HFF-Myc (cell line): ENCODE measurements at regions not wholly inside any gene's neighbourhood (a gene's known extent, or its start where the extent isn't known, plus 50 kb on each side); places are given as distances from the start of the nearest gene placed in this dataset.

Source experiments
- DNase-seq: peaks from one replicate; pipeline ENCODE4 v3.0.0-alpha.2; 2011; ENCODE audit warnings: low read depth; ENCODE audit errors: extremely low read depth
- H3K4me3 ChIP-seq: replicated peaks from 2 replicates; pipeline ENCODE4 v1.5.1; 2011; ENCODE audit warnings: low read depth, mild to moderate bottlenecking, control low read depth, low read length
- TF ChIP-seq, protein P1 (sequence below): IDR thresholded peaks from 2 replicates; pipeline ENCODE4 v1.5.1; 2012; ENCODE audit warnings: mild to moderate bottlenecking, low read depth, low read length, control low read depth; ENCODE audit errors: missing control alignments

DNA sequence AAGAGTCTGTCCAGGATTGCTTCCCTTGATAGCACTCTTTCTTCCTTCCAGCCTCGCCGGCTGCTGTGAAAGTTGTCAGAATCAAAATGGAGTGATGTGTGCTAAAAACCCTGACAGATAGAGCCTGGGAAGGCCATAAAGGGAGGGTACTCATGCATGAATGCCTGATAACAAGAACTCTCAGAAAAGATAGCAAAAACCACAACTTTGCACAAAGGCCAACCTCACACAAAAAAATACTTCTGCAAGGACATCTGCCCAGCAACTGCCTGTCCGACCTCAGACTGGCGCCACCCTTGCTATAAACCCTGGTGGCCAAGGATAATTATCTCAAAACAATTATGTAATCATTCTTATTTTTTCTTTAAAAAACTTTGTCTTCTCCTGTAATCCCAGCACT is 133.2 kb upstream of the SVIL start:
- no peak for DNase-seq

DNA sequence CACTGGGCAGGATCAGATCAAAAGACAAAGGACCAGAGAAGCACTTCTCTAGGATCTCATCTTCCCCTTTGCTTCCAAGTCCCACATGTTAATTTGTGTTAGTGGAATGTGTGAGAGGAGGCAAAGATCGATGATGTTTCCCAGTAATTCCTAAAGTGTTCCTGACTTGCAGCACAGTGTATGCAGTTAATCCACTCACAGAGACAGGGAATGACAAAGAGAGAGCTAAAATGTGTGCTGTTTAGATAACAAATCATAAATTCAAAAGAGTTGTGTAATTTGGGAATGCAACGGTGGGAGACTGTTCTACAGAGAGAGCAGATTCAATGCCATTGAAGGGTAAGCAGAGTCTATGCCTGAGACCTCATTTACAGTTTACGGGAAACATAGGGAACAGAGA is 132.0 kb upstream of the SVIL start:
- H3K4me3 ChIP-seq, result no peak overlapping the region
- DNase-seq, result no peak
- TF ChIP-seq, protein P1, sequence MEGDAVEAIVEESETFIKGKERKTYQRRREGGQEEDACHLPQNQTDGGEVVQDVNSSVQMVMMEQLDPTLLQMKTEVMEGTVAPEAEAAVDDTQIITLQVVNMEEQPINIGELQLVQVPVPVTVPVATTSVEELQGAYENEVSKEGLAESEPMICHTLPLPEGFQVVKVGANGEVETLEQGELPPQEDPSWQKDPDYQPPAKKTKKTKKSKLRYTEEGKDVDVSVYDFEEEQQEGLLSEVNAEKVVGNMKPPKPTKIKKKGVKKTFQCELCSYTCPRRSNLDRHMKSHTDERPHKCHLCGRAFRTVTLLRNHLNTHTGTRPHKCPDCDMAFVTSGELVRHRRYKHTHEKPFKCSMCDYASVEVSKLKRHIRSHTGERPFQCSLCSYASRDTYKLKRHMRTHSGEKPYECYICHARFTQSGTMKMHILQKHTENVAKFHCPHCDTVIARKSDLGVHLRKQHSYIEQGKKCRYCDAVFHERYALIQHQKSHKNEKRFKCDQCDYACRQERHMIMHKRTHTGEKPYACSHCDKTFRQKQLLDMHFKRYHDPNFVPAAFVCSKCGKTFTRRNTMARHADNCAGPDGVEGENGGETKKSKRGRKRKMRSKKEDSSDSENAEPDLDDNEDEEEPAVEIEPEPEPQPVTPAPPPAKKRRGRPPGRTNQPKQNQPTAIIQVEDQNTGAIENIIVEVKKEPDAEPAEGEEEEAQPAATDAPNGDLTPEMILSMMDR, result no peak

More for the DNA sequence above, 133.2 kb upstream of the SVIL start:
- TF ChIP-seq, protein P1, result no peak
- no peak overlapping the region for H3K4me3 ChIP-seq

DNA sequence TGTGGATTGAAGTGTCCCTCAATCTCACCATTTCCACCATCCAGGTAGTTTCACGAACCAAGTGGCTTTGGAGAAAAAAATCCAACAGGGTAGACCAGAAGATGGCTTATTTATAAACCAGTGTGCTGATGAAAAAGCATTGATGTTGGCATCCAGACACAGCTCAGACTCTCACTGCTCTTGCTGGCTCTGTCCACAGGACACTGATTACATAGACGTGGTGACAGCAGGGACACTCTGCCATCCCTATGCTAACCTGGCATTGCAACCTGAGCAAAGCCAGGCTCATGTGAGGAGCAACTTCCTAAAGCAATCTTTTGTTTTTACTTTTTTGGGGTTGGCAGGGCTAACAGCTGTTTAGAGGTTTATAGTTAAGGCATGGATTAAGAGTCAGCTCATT is 130.6 kb upstream of the SVIL start:
- DNase-seq, result no peak
- H3K4me3 ChIP-seq, result no peak overlapping the region
- TF ChIP-seq, protein P1, result no peak

DNA sequence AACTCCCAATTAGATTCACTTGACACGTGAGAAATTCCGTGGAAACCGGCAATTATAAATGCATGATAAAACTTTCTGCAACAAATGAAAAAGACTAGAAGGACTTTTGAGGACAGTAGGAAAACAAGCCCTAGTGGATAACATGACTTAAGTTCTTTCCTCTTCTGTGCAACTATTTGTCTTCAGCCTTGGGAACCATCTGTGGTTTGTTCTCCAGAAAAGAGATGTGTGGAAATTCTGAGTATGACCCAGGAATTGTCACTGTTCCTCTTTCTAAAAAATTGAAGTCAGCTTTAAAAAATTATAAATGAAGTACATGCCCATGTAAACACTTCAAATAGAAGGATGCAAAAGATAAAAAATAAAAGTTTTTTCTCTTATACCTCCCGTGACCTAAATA is 128.6 kb upstream of the SVIL start:
- DNase-seq, result no peak
- no peak overlapping the region for H3K4me3 ChIP-seq
- TF ChIP-seq, protein P1, result no peak

DNA sequence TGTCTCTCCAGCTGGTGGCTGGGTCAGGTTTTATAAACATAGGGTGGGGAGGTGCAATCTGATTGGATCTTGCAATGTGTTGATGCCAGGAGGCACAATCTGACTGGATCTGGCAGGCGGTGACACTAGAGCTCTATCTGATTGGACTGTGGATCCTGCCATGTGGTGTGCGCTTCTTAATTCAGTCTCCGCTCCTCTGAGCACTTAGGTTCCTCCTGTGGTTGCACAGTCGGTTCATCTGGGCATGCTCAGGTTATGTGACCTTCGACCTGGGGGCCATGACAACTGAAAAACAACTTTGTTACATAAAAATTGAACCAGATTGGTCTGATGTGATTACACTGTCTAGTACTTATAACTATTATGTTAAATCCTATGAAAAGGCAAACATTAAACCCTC is 127.1 kb upstream of the SVIL start:
- no peak overlapping the region for H3K4me3 ChIP-seq
- TF ChIP-seq, protein P1, result no peak
- DNase-seq, result no peak

DNA sequence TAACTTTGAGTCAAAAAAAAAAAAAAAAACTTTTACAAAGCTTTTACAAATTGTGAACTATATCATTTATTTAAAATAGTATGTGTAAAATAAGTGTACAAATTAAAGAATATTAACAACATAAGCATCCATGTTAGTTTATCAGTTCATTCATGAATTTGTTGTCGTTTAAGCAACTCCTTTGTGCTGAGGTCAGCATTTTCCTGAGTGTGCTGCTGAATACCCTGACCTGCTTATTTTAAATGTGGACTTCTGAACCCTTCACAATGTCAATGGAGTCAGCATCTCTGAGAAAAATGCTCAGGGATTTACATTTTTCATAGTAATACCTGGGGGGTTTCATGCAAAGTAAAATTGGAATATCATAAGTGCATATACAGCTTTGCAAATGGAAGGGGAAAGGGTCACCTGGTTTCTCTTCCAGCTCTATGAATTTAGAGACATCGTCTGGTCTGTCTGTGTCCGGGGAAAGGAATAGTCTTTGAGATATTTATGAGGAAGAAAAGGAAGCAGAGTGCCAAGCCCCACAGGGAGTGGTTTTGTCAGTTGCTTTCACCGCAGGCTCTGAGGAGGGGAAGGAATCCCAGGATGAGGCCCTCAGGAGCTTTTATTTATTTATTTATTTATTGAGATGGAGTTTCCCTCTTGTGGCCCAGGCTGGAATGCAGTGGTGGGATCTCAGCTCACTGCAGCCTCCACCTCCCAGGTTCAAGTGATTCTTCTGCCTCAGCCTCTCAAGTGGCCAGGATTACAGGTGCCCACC is 125.5 kb upstream of the SVIL start:
- TF ChIP-seq, protein P1, result no peak
- H3K4me3 ChIP-seq, result no peak overlapping the region
- no peak for DNase-seq
